ENCODE measurements at regions not wholly inside any gene's neighbourhood (a gene's known extent, or its start where the extent isn't known, plus 50 kb on each side); places are given as distances from the start of the nearest gene placed in this dataset.

GRCh38 chr1:57518496-57518895 is 94.6 kb upstream of the DAB1 start:
- TF ChIP-seq, protein P1, sequence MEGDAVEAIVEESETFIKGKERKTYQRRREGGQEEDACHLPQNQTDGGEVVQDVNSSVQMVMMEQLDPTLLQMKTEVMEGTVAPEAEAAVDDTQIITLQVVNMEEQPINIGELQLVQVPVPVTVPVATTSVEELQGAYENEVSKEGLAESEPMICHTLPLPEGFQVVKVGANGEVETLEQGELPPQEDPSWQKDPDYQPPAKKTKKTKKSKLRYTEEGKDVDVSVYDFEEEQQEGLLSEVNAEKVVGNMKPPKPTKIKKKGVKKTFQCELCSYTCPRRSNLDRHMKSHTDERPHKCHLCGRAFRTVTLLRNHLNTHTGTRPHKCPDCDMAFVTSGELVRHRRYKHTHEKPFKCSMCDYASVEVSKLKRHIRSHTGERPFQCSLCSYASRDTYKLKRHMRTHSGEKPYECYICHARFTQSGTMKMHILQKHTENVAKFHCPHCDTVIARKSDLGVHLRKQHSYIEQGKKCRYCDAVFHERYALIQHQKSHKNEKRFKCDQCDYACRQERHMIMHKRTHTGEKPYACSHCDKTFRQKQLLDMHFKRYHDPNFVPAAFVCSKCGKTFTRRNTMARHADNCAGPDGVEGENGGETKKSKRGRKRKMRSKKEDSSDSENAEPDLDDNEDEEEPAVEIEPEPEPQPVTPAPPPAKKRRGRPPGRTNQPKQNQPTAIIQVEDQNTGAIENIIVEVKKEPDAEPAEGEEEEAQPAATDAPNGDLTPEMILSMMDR (conservative IDR thresholded peaks at IDR 0.05; ENCODE audit: low read length), result no peak
- no peak for DNase-seq (ENCODE audit: low read depth)
- no peak overlapping the region for H3K4me3 ChIP-seq (ENCODE audit: low read length)

DNA sequence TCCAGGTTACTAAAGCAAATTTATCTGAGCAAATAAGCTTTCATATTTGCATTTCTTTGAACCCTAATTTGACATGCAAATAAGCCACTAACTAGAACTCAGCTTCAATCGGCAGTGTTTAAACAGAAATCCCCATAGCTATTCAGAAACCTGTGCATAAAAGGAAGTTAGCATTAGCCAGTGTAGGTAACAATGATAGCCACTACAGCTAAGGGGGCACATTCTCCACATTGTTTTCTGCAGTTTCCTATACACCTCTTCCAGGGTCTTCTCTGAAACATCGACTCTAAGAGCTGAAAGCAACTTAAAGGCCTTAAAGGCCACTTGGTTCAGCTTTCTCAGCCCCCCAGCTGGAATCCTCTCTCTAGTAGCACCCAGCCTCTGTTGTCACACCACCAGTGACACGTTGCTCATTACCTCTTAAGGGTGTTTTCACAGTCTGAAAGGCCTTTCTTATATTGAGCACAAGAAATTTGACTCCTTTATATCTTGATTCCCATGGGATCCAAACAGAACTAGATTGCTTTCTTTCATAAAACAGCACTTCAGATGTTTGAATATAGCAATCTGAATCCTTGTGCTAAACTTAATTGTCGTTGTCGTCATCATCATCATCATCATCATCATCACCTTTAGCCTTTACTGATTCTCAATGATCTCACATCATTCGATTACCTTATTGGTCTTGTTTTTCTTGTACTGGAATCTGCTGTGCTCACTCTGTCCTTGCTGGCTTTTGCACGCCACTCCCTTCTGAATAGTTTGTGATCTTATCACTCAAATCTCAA is 93.9 kb upstream of the DAB1 start:
- TF ChIP-seq, protein P1 (conservative IDR thresholded peaks at IDR 0.05; ENCODE audit: low read length), result no peak
- no peak for DNase-seq (ENCODE audit: low read depth)
- H3K4me3 ChIP-seq (ENCODE audit: low read length), result no peak overlapping the region

DNA sequence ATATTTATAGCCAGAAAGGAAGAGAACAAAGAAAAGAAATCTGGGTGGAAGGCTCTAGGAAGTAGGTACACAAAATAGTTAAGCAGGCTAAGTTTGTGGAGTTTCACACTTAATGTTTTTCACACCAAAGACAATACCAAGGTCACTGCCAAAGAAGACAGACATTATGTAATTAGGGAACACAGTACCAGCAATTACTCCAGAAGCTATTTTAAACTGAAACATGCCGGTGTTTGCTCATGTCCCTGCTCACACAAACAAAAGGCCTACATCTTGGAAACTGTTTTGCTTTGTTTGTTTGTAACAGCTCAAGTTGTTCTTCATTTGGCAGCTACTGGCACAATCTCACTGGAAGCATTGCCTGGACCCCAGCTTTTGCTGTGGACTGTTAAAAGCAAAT is 88.5 kb upstream of the DAB1 start:
- no peak for DNase-seq (ENCODE audit: low read depth)
- TF ChIP-seq, protein P1 (conservative IDR thresholded peaks at IDR 0.05; ENCODE audit: low read length), result no peak
- H3K4me3 ChIP-seq (ENCODE audit: low read length), result no peak overlapping the region

GRCh38 chr1:57506941-57507340 is 83.1 kb upstream of the DAB1 start:
- TF ChIP-seq, protein P1 (conservative IDR thresholded peaks at IDR 0.05; ENCODE audit: low read length), result no peak
- DNase-seq (ENCODE audit: low read depth), result no peak
- H3K4me3 ChIP-seq (ENCODE audit: low read length), result no peak overlapping the region

GRCh38 chr1:57503337-57503736 is 79.5 kb upstream of the DAB1 start:
- no peak for DNase-seq (ENCODE audit: low read depth)
- TF ChIP-seq, protein P1 (conservative IDR thresholded peaks at IDR 0.05; ENCODE audit: low read length), result no peak
- H3K4me3 ChIP-seq (ENCODE audit: low read length), result no peak overlapping the region

- TF ChIP-seq, protein P1 (conservative IDR thresholded peaks at IDR 0.05; ENCODE audit: low read length), result no peak
- no peak for DNase-seq (ENCODE audit: low read depth)
- H3K4me3 ChIP-seq (ENCODE audit: low read length), result no peak overlapping the region
Measured at GRCh38 chr1:57500136-57500830, 76.4 kb upstream of the DAB1 start.
